ENCODE measurements at regions not wholly inside any gene's neighbourhood (a gene's known extent, or its start where the extent isn't known, plus 50 kb on each side); places are given as distances from the start of the nearest gene placed in this dataset.

DNA sequence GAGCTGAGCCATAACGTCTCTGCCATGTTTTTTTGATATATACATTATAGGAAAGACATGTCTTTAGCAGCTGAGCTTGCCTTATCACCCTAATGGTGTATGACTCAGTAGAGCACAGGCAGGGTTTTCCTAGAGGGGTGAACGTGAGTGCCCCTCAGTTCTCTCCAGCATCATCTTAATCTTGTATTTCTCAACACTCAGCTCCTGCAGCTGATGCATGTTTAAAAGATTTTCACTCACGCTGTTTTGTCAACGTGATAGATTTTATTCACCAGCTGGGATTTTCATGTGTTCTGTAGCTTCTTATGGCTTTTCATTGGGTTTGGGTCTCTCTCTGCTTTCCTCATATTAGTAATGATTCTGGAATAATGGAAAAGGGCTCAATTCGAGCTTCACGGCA, 186.0 kb upstream of the PMFBP1 start:
- Histone ChIP-seq H3K36me3 (ENCODE audit: control insufficient read depth, insufficient read depth, low read length) (no peaks in the 10 kb centered on the region), H3K4me3 (ENCODE audit: extremely low read depth, insufficient read depth, low read length, poor library complexity, severe bottlenecking) (no peak overlapping the region), H3K4me1 (ENCODE audit: control insufficient read depth, insufficient read depth, low read length, poor library complexity, severe bottlenecking) (no peaks in the 10 kb centered on the region), H3K27ac (ENCODE audit: low read depth, low read length, severe bottlenecking) (no peak overlapping the region), H3K9me3 (ENCODE audit: control insufficient read depth, low read length) (no peaks in the 10 kb centered on the region)
- WGBS, 2 experiments (ENCODE audit: insufficient coverage in 2 of 2), result 82 to 90% methylated on average over 2 to 4 of the region's 6 CpGs

DNA sequence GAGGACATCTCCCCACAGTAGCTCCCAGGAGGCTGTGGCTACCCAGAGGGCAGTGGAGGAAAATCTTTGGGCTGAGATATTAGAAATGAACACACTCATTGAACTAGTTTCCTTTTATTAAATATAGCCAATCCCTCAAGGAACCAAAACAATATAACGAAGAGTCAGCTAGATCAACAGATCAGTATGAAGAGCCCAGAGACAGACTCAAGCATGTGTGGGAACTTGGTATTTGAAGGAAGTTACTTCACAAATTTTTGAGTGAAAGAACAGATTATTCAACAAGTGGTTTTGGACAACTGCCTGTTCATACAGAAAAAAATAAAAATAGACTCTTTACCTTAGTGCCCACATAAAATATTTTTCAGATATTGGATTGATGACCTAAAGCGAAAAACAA, 183.6 kb upstream of the PMFBP1 start:
- 80% methylated on average over 1 of the region's 2 CpGs; no CpG with 5 or more reads in 1 of the 2 experiments for WGBS, 2 experiments (ENCODE audit: insufficient coverage in 2 of 2)

DNA sequence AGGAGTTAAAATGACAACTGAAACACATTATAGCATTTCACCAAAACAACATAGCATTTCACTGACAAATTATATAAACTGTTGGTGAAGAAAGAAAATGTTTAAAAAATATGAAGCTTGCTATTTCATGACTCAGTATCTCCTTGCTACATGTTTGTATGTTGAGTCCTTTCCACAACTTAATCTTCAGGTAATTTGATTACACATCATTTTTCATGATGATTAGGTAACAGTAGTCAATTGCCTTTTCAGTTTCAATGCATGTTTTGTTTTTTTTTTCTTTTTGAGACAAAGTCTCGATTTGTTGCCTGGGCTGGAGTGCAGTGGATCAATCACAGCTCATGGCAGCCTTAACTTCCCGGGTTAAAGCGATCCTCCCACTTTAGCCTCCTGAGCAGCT, 177.8 kb upstream of the PMFBP1 start:
- WGBS, 2 experiments (ENCODE audit: insufficient coverage in 2 of 2), result 88 to 100% methylated on average over 3 of the region's 3 CpGs
- Histone ChIP-seq H3K4me1 (ENCODE audit: control insufficient read depth, insufficient read depth, low read length, poor library complexity, severe bottlenecking) (no peaks in the 10 kb centered on the region), H3K9me3 (ENCODE audit: control insufficient read depth, low read length) (no peaks in the 10 kb centered on the region), H3K27ac (ENCODE audit: low read depth, low read length, severe bottlenecking) (no peak overlapping the region), H3K36me3 (ENCODE audit: control insufficient read depth, insufficient read depth, low read length) (no peaks in the 10 kb centered on the region), H3K4me3 (ENCODE audit: extremely low read depth, insufficient read depth, low read length, poor library complexity, severe bottlenecking) (no peak overlapping the region)

More for the DNA sequence above, 183.6 kb upstream of the PMFBP1 start:
- Histone ChIP-seq H3K9me3 (ENCODE audit: control insufficient read depth, low read length) (no peaks in the 10 kb centered on the region), H3K4me1 (ENCODE audit: control insufficient read depth, insufficient read depth, low read length, poor library complexity, severe bottlenecking) (no peaks in the 10 kb centered on the region), H3K36me3 (ENCODE audit: control insufficient read depth, insufficient read depth, low read length) (no peaks in the 10 kb centered on the region), H3K4me3 (ENCODE audit: extremely low read depth, insufficient read depth, low read length, poor library complexity, severe bottlenecking) (no peak overlapping the region), H3K27ac (ENCODE audit: low read depth, low read length, severe bottlenecking) (no peak overlapping the region)

DNA sequence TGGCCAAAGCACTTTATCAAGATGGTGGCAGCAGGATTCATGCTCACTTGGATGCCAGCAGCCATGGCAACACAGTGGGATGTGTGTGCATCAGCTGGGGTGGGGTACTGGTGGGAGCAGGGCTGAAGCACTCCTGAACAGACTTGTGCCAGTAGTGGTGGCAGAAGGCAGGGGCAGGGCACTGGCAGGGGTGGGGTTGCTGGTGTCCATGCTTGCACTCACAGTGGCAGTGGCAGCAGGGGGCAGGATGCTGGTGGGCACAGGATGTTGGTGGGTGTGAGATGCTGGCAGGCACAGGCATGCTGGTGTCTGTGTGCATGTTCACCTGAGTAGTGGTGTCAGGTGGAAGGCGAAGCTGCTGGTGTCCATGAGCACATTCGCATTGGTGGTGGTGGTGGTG, 161.0 kb upstream of the PMFBP1 start:
- no peak overlapping the region for H3K27ac ChIP-seq (ENCODE audit: low read depth, low read length, severe bottlenecking)
- 86% methylated on average over 1 of the region's 2 CpGs; no CpG with 5 or more reads in 1 of the 2 experiments for WGBS, 2 experiments (ENCODE audit: insufficient coverage in 2 of 2)

DNA sequence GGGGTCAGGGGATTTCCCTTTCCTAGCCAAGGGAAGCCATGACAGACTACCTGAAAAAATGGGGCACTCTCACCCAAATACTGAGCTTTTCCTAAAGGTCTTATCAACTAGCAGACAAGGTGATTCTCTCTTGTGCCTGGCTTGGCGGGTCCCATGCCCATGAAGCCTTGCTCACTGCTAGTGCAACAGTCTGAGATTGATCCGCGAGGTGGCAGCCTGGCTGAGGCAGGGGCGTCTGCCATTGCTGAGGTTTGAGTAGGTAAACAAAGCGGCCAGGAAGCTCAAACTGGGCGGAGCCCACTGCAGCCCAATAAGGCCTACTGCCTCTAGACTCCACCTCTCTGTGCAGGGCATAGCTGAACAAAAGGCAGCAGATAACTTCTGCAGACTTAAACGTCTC, 152.6 kb upstream of the PMFBP1 start:
- Histone ChIP-seq H3K4me1 (ENCODE audit: control insufficient read depth, insufficient read depth, low read length, poor library complexity, severe bottlenecking) (no peaks in the 10 kb centered on the region), H3K36me3 (ENCODE audit: control insufficient read depth, insufficient read depth, low read length) (no peaks in the 10 kb centered on the region), H3K9me3 (ENCODE audit: control insufficient read depth, low read length) (peaks cover 9% of the 10 kb centered on the region), H3K4me3 (ENCODE audit: extremely low read depth, insufficient read depth, low read length, poor library complexity, severe bottlenecking) (no peak overlapping the region), H3K27ac (ENCODE audit: low read depth, low read length, severe bottlenecking) (no peak overlapping the region)
- 82 to 97% methylated on average over 3 to 6 of the region's 7 CpGs for WGBS, 2 experiments (ENCODE audit: insufficient coverage in 2 of 2)

More for the DNA sequence above, 161.0 kb upstream of the PMFBP1 start:
- no peaks in the 10 kb centered on the region for H3K4me1 ChIP-seq (ENCODE audit: control insufficient read depth, insufficient read depth, low read length, poor library complexity, severe bottlenecking)
- no peaks in the 10 kb centered on the region for H3K36me3 ChIP-seq (ENCODE audit: control insufficient read depth, insufficient read depth, low read length)
- H3K4me3 ChIP-seq (ENCODE audit: extremely low read depth, insufficient read depth, low read length, poor library complexity, severe bottlenecking), result no peak overlapping the region
- no peaks in the 10 kb centered on the region for H3K9me3 ChIP-seq (ENCODE audit: control insufficient read depth, low read length)

DNA sequence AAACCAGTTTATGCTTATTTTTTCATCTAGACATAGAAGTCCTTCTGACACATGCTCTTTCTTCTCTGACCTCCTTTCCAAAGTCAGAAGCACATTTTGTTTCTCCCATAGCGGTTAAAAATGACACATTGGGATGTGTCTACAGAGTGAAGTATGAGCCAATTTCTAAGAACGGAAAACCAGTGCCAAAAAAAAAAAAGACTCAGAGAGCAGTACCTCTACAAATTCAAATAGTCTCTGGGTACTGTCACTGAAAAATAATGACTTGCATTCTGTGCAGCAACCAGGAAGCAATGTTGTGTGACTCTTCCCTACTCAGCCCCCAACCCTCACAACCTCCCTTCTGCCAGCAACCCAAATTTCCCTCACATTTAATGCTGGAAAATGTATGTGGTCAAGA, 145.5 kb upstream of the PMFBP1 start:
- Histone ChIP-seq H3K4me1 (ENCODE audit: control insufficient read depth, insufficient read depth, low read length, poor library complexity, severe bottlenecking) (no peaks in the 10 kb centered on the region), H3K27ac (ENCODE audit: low read depth, low read length, severe bottlenecking) (no peak overlapping the region), H3K9me3 (ENCODE audit: control insufficient read depth, low read length) (peaks cover 13% of the 10 kb centered on the region), H3K36me3 (ENCODE audit: control insufficient read depth, insufficient read depth, low read length) (no peaks in the 10 kb centered on the region), H3K4me3 (ENCODE audit: extremely low read depth, insufficient read depth, low read length, poor library complexity, severe bottlenecking) (no peak overlapping the region)
- no CpG with 5 or more reads among the region's 2 CpGs for WGBS, 2 experiments (ENCODE audit: insufficient coverage in 2 of 2)

DNA sequence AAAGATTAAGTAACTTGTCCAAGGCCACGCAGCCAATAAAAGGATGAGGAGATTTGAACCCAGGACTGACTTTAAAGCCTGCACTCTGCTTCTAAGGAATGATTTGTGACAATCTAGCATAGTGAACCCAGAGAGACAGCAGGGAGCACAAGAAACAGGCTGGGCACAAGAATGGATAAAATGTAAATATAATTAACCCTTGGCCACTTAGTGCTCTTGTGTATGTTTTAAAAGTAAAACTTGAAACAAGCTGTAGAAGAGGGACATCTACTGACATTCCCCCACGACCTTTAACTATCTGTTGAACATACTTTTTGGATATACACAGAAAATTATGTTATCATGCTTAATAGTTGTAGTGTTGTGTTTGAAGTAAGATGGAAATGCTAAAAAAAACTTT, 141.9 kb upstream of the PMFBP1 start:
- Histone ChIP-seq H3K36me3 (ENCODE audit: control insufficient read depth, insufficient read depth, low read length) (no peaks in the 10 kb centered on the region), H3K4me1 (ENCODE audit: control insufficient read depth, insufficient read depth, low read length, poor library complexity, severe bottlenecking) (peaks cover 7% of the 10 kb centered on the region), H3K4me3 (ENCODE audit: extremely low read depth, insufficient read depth, low read length, poor library complexity, severe bottlenecking) (no peak overlapping the region), H3K9me3 (ENCODE audit: control insufficient read depth, low read length) (peaks cover 19% of the 10 kb centered on the region), H3K27ac (ENCODE audit: low read depth, low read length, severe bottlenecking) (no peak overlapping the region)
- WGBS, 2 experiments (ENCODE audit: insufficient coverage in 2 of 2), result 80 to 100% methylated on average over 1 of the region's 2 CpGs

DNA sequence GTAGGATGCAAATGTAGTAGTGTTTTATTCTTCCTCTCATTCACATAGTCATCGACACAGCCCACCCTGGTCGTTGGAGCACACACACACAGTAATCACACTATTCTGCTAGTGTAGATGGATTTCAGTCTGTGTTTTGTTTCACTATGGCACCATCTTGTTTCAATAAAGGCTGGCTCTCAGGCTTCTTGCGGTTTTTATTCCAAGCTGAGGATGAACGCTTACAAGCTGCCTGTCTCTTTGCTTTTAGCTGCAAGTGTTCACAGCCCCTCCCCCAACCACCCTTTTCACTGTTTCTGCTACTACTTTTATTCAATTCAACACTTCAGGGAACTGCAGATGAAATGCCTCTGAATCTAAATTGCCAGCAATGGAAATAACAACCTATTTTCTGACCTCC, 140.9 kb upstream of the PMFBP1 start:
- Histone ChIP-seq H3K9me3 (ENCODE audit: control insufficient read depth, low read length) (peaks cover 17% of the 10 kb centered on the region), H3K27ac (ENCODE audit: low read depth, low read length, severe bottlenecking) (no peak overlapping the region), H3K4me1 (ENCODE audit: control insufficient read depth, insufficient read depth, low read length, poor library complexity, severe bottlenecking) (peaks cover 7% of the 10 kb centered on the region), H3K4me3 (ENCODE audit: extremely low read depth, insufficient read depth, low read length, poor library complexity, severe bottlenecking) (no peak overlapping the region), H3K36me3 (ENCODE audit: control insufficient read depth, insufficient read depth, low read length) (no peaks in the 10 kb centered on the region)
- 67 to 93% methylated on average over 1 to 2 of the region's 4 CpGs for WGBS, 2 experiments (ENCODE audit: insufficient coverage in 2 of 2)

DNA sequence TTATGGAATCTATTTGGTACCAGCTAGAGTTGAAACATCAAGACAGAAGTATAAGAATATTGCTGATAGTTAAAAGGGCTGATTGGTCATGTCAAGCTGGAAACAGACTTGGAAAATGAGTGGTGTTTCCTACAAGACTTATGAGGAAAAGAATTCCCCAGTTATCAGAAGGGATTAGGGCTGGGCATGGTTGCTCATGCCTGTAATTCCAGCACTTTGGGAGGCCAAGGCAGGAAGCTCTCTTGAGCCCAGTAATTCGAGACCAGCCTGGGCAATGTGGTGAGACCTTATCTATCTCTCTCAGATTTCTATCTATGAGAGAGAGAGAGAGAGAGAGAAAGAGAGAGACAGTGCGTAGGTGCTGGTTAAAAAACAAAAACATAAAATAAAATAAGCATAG, 139.5 kb upstream of the PMFBP1 start:
- no peaks in the 10 kb centered on the region for H3K36me3 ChIP-seq (ENCODE audit: control insufficient read depth, insufficient read depth, low read length)
- peaks cover 17% of the 10 kb centered on the region for H3K9me3 ChIP-seq (ENCODE audit: control insufficient read depth, low read length)
- H3K4me3 ChIP-seq (ENCODE audit: extremely low read depth, insufficient read depth, low read length, poor library complexity, severe bottlenecking), result no peak overlapping the region
- 67% methylated on average over 1 of the region's 2 CpGs; no CpG with 5 or more reads in 1 of the 2 experiments for WGBS, 2 experiments (ENCODE audit: insufficient coverage in 2 of 2)
- H3K4me1 ChIP-seq (ENCODE audit: control insufficient read depth, insufficient read depth, low read length, poor library complexity, severe bottlenecking), result peaks cover 7% of the 10 kb centered on the region
- peak overlapping the region; percentile 41 for H3K27ac ChIP-seq (ENCODE audit: low read depth, low read length, severe bottlenecking)

DNA sequence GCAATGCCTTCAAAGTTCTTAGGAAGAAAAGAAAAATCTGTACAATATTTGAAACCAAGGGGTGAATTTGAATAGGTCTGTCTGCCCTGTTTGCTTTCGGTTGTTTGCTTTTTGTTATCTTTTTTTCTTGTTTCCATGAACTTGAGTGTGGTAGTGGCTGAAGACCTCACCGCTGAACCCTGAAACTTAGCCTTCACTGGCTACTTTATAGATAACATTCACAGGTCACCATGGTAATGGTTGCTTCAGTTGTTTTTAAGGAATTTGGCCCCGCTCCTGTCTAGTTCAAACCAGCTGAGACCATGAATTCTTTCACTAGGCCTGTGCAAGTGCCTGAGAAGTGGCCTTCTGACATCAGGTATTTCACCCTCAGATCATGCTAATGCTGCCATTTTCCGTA, 137.0 kb upstream of the PMFBP1 start:
- Histone ChIP-seq H3K4me3 (ENCODE audit: extremely low read depth, insufficient read depth, low read length, poor library complexity, severe bottlenecking) (no peak overlapping the region), H3K9me3 (ENCODE audit: control insufficient read depth, low read length) (peaks cover 17% of the 10 kb centered on the region), H3K27ac (ENCODE audit: low read depth, low read length, severe bottlenecking) (no peak overlapping the region), H3K4me1 (ENCODE audit: control insufficient read depth, insufficient read depth, low read length, poor library complexity, severe bottlenecking) (peaks cover 7% of the 10 kb centered on the region), H3K36me3 (ENCODE audit: control insufficient read depth, insufficient read depth, low read length) (no peaks in the 10 kb centered on the region)
- WGBS, 2 experiments (ENCODE audit: insufficient coverage in 2 of 2), result 81 to 100% methylated on average over 2 to 3 of the region's 4 CpGs

DNA sequence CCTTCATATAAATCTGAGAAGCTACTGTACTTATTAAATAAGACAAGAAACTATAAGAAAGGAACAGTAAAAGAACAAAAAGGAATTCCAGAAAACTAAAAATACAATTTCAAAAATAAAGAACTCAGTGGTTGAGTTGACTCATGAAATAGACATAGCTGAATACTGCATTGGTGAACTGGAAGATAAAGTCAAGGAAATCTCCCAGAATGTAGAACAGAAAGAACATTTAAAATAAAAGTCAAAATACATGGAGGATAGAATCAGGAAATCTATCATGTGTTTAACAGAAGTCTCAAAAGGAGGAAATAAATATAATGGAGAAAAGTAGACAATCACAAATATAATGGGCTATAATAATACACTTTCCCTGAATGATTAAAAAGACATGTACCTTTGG, 136.4 kb upstream of the PMFBP1 start:
- H3K36me3 ChIP-seq (ENCODE audit: control insufficient read depth, insufficient read depth, low read length), result no peaks in the 10 kb centered on the region
- no peak overlapping the region for H3K27ac ChIP-seq (ENCODE audit: low read depth, low read length, severe bottlenecking)
- H3K4me1 ChIP-seq (ENCODE audit: control insufficient read depth, insufficient read depth, low read length, poor library complexity, severe bottlenecking), result peaks cover 7% of the 10 kb centered on the region
- H3K9me3 ChIP-seq (ENCODE audit: control insufficient read depth, low read length), result peaks cover 17% of the 10 kb centered on the region
- no peak overlapping the region for H3K4me3 ChIP-seq (ENCODE audit: extremely low read depth, insufficient read depth, low read length, poor library complexity, severe bottlenecking)
